CD4-positive, alpha-beta T cell treated with Interferon alpha-2 for 1 hour (primary cell): ENCODE measurements at regions not wholly inside any gene's neighbourhood (a gene's known extent, or its start where the extent isn't known, plus 50 kb on each side); places are given as distances from the start of the nearest gene placed in this dataset.
"Not testable (repeated sequence)": the region's sequence is repeated elsewhere in the genome, so short reads cannot be mapped to it uniquely, and the experiment has no call there.

Source experiments
- DNase-seq, 2 donors: peaks; one replicate each; pipeline ENCODE4 v3.0.0-alpha.2; 2020 to 2022

- DNase-seq: no peak
Observed at GRCh38 chr5:6105320-6105719, 273.0 kb downstream of the MED10 start.

- DNase-seq: no peak
Observed at GRCh38 chr5:6096101-6096500, 282.2 kb downstream of the MED10 start.

DNA sequence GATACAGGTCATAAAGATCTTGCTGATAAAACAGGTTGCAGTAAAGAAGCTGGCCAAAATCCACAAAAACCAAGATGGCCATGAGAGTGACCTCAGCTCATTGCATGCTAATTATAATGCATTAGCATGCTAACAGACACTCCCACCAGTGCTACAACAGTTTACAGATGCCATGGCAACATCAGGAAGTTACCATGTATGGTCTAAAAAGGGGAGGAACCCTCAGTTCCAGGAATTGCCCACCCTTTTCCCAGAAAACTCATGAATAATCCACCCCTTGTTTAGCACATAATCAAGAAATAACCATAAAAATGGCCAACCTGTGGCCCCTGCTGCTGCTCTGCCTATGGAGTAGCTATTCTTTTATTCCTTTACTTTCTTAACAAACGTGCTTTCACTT, 284.2 kb downstream of the MED10 start:
- not testable (repeated sequence) for DNase-seq

DNA sequence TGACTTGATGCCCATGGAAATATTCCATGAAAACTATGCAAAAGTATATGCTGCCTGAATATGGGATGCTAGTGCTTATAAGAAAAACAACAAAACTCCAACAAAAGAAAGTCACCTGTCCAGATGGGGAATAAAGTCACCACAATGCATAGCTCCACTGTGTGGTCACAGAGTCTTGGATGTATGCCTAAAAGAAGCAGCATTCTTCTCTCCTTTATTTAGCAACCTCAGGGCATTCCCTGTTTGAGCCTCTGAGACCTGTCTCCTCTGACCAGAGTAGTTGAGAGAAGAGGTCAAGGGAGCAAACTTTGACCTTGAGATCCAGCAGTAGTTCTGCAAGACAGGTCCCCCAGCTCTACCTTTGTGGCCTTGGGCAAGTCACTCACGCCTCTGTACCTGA, 287.5 kb downstream of the MED10 start:
- DNase-seq: no peak

DNA sequence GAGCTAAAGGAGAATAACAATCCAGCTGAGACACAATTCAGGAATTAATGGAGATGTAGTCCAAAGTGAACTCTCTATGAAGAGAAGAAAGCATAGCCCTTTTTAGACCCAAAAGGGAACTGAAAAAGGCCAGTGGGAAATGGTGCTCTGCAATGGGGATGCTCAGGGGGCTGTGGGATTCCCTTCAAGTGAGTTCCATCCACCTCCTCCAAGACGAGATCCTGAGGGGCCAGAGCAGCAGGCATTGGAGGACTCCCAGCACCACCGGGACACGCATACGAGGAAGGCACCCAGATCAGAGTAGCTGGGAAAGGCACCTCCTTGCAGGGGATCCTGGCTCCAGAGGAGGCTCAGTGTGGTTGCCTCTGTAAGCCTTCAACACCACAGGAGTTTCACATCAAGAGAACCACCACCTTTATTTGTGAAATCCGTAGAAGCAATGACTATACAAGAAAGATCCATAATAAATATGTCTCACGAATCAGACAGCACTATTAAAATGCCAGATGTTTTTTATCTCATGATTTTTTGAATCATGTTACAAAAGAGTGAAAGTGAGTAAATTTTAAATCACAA, 288.2 kb downstream of the MED10 start:
- DNase-seq: no peak

- DNase-seq: no peak
Observed at GRCh38 chr5:6088706-6089105, 289.6 kb downstream of the MED10 start.

DNA sequence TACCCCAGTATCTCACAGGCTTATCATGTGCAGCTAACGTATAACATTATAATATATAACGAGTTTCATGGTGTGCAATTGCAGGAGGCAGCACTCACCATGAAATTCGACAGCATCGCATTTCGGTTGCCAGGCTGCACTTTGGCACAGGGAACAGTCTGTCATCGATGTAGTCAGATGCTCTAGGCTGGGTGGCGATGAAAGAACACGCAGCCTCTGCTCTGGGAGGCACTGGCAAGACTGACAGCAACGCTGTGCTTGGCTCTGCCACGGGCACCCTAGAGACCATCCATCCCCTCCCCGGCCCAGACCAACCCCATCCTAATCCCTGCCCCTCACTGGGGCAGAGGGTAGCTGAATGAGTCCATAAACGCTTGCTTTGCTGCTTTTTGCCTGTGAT, 290.8 kb downstream of the MED10 start:
- no peak for DNase-seq

DNA sequence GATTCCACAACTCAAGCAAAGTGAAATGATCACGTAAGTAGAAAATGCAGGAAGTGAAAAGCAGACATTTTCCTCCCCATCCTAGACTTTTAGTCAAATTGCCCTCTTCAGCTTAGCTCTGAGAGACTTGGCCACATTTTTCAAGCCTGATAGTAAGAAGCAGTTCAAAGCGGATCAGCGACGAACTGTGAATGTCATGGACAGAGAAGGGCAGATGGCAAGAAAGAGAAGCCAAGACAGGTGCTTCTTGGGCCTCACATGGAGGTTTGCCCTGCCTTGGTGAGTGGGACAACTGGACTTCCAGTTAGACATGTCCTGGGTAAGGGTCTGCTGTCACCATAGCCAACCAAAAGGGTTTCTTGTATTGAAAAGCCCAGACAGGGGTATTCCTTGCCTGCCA, 291.5 kb downstream of the MED10 start:
- DNase-seq: no peak

GRCh38 chr5:6085341-6085860, 292.9 kb downstream of the MED10 start:
- DNase-seq: no peak

DNA sequence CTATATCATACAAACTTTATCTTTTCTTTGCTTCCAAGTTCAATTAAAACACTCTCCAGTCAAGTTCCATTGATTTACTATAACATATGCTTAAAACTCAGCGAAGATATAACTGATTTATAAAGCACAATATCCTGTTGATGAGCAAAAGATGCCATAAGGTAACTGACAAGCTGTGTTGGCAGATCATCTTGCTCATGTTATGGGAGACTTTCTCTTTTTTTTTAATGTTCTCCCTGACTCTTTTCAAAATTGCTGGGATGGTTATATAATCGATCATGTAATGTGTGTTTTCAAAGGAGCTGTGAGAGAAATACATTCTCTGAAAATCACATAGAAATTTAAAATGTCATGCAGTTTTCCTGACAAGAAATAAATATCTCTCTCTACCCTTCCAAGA, 293.5 kb downstream of the MED10 start:
- DNase-seq: no peak

DNA sequence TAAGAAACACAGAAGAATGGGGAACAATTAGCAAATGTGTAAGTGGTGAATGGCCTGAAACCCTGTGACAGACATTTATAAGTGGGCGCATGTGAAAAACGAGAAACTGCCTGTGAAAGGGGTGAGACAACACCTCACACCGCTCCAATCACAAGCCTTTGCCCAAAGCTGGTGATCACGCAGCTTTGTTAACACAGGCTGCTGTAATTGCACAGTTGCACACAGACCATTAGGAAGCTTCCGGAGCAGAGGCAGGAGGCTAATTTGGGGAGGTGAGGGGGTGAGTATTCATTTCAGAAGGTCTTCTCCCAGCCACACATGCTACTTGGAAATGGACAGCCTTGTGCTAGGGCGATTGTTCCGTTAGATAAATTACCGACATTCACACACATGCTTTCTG, 294.0 kb downstream of the MED10 start:
- DNase-seq: no peak

DNA sequence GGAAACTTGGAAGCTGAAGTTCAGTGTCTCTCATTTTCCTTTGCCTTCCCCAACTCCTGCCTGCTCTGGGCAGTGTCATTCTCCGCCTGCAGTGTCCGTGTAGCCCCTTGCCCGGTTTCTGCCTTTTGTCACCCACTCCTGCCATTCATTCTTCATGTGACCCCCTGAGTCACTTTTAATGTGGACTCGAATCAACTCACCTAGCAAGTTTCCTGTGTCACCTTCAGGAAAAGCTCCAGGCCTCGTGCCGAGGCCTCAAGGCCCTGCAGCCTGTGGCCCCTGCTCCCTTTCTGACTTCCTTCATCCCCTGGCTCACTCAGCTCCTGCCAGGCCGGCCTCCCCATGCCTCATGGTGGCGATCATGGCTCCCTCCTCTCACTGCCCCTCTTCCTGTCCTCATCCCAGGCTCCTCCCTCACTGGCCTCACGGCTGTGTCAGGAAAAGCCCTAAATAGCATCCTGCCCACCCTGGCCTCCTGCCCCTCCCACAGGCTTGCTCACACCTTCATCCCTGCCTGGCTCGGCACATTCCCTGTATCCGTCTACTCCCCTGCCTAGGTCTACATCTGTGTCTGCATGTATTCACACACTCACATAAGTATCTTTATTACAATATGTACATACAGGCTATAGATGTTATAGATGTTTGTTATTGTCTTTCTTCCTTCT, 294.9 kb downstream of the MED10 start:
- DNase-seq: no peak

- DNase-seq: no peak
Observed at GRCh38 chr5:6082685-6083084, 295.7 kb downstream of the MED10 start.

- no peak for DNase-seq
Observed at GRCh38 chr5:6081727-6082210, 296.6 kb downstream of the MED10 start.

DNA sequence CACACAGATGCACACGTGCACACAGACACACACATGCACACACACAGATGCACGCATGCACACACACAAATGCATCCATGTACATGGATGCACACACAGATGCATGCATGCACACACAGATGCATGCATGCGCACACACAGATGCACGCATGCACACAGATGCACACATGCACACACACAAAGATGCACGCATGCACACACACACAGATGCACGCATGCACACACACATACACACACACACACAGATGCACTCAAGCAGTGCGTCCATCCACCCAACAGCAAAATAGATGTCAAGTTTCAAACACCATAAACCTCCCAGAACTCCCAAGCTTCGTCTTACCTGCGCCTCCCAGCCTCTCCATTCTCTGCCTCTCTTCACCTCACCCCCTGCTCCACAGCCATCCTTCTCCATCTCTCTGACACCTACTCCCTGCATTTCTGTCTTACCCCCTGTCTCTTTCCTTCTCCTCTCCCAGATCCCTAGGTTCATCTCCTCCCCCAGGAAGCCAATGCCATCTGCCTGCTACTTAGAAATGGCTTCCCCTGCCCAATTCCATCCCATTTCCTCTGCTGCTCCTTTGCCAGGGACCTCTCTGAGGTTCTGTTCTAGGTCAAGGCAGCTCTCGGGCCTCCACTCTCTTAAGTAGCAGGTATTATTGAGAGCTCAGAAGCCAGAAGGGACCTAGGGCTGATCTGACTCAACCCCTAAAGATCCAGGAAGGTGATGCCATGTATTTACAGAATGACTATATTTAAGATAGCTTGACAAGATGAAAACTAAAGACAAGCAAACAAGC, 297.2 kb downstream of the MED10 start:
- DNase-seq: no peak

DNA sequence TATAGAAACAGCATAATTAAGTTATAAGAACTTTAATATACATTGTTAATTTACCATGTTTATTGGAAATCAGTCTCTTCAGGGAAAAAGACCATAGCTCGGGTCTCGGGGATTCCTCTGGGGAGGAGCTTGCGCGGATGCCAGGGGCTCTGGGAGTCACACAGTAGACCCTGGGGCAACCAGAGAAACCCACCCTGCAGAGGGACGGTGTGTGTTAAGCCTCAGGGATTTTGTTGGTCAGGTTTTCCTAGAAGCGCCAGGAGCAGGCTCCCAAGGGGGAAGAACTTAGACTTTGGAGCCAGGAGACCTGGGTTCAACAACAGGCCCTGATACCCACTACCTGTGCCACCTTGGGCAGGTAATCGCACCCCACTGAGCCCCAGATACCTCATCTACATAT, 297.9 kb downstream of the MED10 start:
- no peak for DNase-seq

DNA sequence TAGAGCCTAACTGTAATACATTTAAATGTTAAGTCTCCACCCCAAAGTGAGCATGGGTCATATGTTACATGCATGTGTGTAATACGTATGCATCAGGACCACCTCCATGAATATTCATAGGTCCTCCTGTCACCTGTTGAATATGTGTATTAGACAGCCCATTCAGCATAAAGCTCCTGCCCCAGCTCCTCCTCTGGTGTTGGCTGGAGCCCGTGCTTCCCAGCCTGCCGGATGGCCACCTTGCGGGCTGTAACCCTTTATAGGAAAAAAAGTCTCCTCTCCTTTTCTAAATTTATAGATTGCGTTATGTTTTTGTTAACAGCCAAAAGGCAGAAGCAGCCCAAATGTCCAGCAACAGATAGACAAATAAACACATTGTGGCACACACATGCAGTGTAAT, 299.5 kb downstream of the MED10 start:
- no peak for DNase-seq

DNA sequence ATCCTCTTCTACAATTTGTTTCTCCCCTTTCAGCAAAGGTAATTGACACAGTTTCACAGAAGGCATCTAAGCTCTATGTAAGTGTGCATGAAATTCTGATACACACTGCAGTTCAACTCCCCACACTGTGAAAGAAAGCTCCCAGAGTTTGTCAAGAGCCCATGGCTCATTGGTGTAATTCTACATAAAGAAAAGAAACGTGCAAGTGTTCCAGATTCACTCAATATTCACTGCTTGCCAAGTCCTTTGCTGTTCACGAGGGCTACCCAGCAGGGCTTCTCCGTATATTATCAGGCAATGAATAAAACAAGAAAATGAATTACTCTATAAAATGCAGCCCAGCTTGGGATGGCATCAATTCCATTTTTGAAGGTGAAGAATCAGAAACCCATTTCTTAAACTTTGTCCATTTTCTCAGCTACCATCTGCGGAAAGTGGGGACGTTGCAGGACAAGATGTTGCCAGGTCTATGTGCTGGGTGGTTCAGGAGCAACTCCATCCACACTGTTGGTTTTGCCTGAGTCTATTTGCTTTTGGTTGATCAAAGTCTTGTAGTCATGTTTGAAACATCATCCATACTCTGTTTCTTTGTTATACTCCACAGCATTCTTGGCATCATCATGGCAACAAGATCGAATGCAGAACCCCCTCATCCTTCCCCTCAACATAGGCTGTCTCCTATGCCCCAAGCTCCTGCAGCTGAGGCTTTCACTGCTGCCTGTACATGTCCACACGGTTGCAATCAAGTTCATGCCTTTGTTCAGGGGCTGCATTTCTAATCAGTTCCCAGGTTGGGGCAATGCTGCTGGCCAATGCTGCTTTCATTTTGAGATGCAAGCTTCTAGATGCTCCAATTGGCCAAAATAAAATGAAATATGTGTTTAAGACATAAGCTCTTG, 301.8 kb downstream of the MED10 start:
- no peak for DNase-seq

- not testable (repeated sequence) for DNase-seq
Observed at GRCh38 chr5:6072488-6072887, 305.9 kb downstream of the MED10 start.

- no peak for DNase-seq
Observed at GRCh38 chr5:6069496-6070185, 308.7 kb downstream of the MED10 start.

GRCh38 chr5:6066016-6066415, 312.3 kb downstream of the MED10 start:
- no peak for DNase-seq

DNA sequence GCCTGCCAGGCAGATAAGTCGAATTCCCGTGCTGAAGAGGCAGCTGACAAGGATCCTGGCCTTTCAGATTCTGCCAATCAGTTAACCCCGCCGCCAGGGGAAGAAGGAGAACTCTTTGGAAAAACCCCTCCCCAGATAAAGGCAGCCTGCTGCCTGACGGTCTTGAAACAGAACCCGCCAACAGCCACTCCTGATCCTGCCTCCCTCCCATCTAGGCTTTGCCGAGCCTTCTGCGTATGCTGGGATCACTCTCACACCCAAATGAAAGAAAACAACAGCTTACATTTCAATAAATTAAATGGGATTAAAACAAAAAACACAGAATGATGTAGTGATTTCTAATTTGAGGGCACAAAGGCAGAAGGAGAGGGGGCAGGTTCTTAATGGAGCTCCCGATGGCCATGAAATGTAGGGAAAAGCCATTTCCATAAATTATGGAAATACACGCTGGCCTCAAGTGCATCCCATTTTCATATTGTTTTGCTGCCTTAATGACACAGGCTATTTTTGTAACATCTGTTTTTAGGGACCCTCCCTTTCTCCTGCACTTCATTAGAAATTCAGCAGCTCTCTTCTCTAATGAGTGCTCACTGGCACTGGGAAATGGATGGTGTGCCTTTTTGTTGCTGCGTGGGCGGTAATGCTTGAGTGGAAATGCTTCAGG, 319.1 kb downstream of the MED10 start:
- no peak for DNase-seq
